IMR-90 (cell line): ENCODE measurements at regions not wholly inside any gene's neighbourhood (a gene's known extent, or its start where the extent isn't known, plus 50 kb on each side); places are given as distances from the start of the nearest gene placed in this dataset.

Experiments
- ATAC-seq: fragments of 200-7000 bp; cut with Tn5 transposase; 2 replicates; pipeline ENCODE4 v1.9.1; 2020; ENCODE audit warnings: low read depth, mild to moderate bottlenecking, moderate library complexity
- BruUV-seq: library from RNA; stranded (reverse); fragments of 400-500 nt; replicated peaks from 2 replicates; lab custom pipeline; 2021; lab: Mats Ljungman, UMichigan
- CTCF ChIA-PET: fragments of 300-600 bp; formaldehyde crosslinking; extraction: SDS; loops from one replicate; lab custom pipeline; 2021; ENCODE audit warnings: antibody characterized with exemption; lab: Yijun Ruan, JAX
- POLR2A ChIA-PET: fragments of 300-600 bp; sonication (Branson Sonifier 250); formaldehyde crosslinking; loops from one replicate; lab custom pipeline; 2022; ENCODE audit warnings: antibody characterized with exemption; ENCODE audit not compliant: unreplicated experiment; lab: Charles Lee
- DNase-seq: peaks from one replicate; pipeline ENCODE4 v3.0.0; 2013
- H2AFZ ChIP-seq: replicated peaks from 2 replicates; pipeline ENCODE3; 2013; ENCODE audit warnings: low read length, mild to moderate bottlenecking; ENCODE audit not compliant: poor library complexity
- H2AK5ac ChIP-seq: 2 replicates; pipeline ENCODE4 v1.6.1; 2013; ENCODE audit warnings: low read depth, low read length, inconsistent platforms
- H2AK9ac ChIP-seq: replicated peaks from 2 replicates; pipeline ENCODE3; 2013; ENCODE audit warnings: mild to moderate bottlenecking, low read depth, low read length, moderate library complexity; ENCODE audit not compliant: poor library complexity
- H2BK120ac ChIP-seq: 2 replicates; pipeline ENCODE4 v1.6.1; 2013; ENCODE audit warnings: low read depth, low read length, inconsistent platforms
- H2BK15ac ChIP-seq: 3 replicates; pipeline ENCODE4 v1.6.1; 2013; ENCODE audit warnings: low read depth, low read length, inconsistent platforms
- H2BK20ac ChIP-seq: 2 replicates; pipeline ENCODE4 v1.6.1; 2013; ENCODE audit warnings: low read depth, mild to moderate bottlenecking, inconsistent platforms, low read length, moderate library complexity
- H2BK5ac ChIP-seq: 2 replicates; pipeline ENCODE4 v1.6.1; 2013; ENCODE audit warnings: mild to moderate bottlenecking, low read depth, low read length, inconsistent platforms; ENCODE audit not compliant: poor library complexity, severe bottlenecking
- H3K14ac ChIP-seq: replicated peaks from 2 replicates; pipeline ENCODE4 v1.6.1; 2013; ENCODE audit warnings: low read depth, low read length, inconsistent platforms
- H3K18ac ChIP-seq: 2 replicates; pipeline ENCODE4 v1.6.1; 2013; ENCODE audit warnings: low read depth, low read length, control low read depth
- H3K23ac ChIP-seq: 2 replicates; pipeline ENCODE4 v1.6.1; 2013; ENCODE audit warnings: low read depth, low read length, inconsistent platforms
- H3K27ac ChIP-seq: 2 replicates; pipeline ENCODE4 v1.5.1; 2013; ENCODE audit warnings: mild to moderate bottlenecking, control low read depth, low read length; ENCODE audit not compliant: insufficient read depth
- H3K27me3 ChIP-seq: 2 replicates; pipeline ENCODE4 v1.6.1; 2013; ENCODE audit warnings: low read length; ENCODE audit not compliant: control insufficient read depth, insufficient read depth
- H3K36me3 ChIP-seq: 2 replicates; pipeline ENCODE4 v1.6.1; 2013; ENCODE audit warnings: low read length, mixed read lengths; ENCODE audit not compliant: control insufficient read depth, insufficient read depth
- H3K4ac ChIP-seq: 2 replicates; pipeline ENCODE4 v1.6.1; 2013; ENCODE audit warnings: low read depth, low read length, inconsistent platforms
- H3K4me1 ChIP-seq: 2 replicates; pipeline ENCODE4 v1.6.1; 2013; ENCODE audit warnings: low read length, mixed read lengths; ENCODE audit not compliant: control insufficient read depth, insufficient read depth
- H3K4me2 ChIP-seq: 2 replicates; pipeline ENCODE4 v1.6.1; 2013; ENCODE audit warnings: low read depth, mild to moderate bottlenecking, control low read depth, low read length, moderate library complexity
- H3K4me3 ChIP-seq: 2 replicates; pipeline ENCODE4 v1.5.1; 2013; ENCODE audit warnings: low read depth, mild to moderate bottlenecking, control low read depth, low read length, moderate library complexity; ENCODE audit not compliant: insufficient read depth
- H3K56ac ChIP-seq: 2 replicates; pipeline ENCODE4 v1.6.1; 2013; ENCODE audit warnings: low read length, inconsistent platforms; ENCODE audit not compliant: insufficient read depth; ENCODE audit errors: extremely low read depth
- H3K79me1 ChIP-seq, 2 experiments: 2 replicates each; pipeline ENCODE4 v1.6.1; 2013; ENCODE audit warnings: low read length in 2 of 2, inconsistent platforms in 1 of 2, low read depth in 1 of 2
- H3K9ac ChIP-seq: 2 replicates; pipeline ENCODE4 v1.6.1; 2013; ENCODE audit warnings: low read depth, low read length, control low read depth
- H3K9me1 ChIP-seq: 2 replicates; pipeline ENCODE4 v1.6.1; 2013; ENCODE audit warnings: low read length, inconsistent platforms; ENCODE audit not compliant: insufficient read depth
- H3K9me3 ChIP-seq: 2 replicates; pipeline ENCODE4 v1.6.1; 2013; ENCODE audit warnings: low read length; ENCODE audit not compliant: control insufficient read depth, insufficient read depth
- H4K20me1 ChIP-seq: 2 replicates; pipeline ENCODE4 v1.6.1; 2013; ENCODE audit warnings: low read length, inconsistent platforms; ENCODE audit not compliant: insufficient read depth
- H4K5ac ChIP-seq: 2 replicates; pipeline ENCODE4 v1.6.1; 2013; ENCODE audit warnings: mild to moderate bottlenecking, low read depth, low read length, control low read depth
- H4K8ac ChIP-seq, 2 experiments: 2 replicates each; pipeline ENCODE4 v1.6.1; 2013; ENCODE audit warnings: low read depth in 2 of 2, low read length in 2 of 2, control low read depth in 1 of 2, inconsistent platforms in 1 of 2
- H4K91ac ChIP-seq: 2 replicates; pipeline ENCODE4 v1.6.1; 2013; ENCODE audit warnings: low read depth, low read length, inconsistent platforms; ENCODE audit not compliant: insufficient read depth
- BHLHE40 ChIP-seq: fragments of 150-350 bp; IDR thresholded peaks from 2 replicates; pipeline ENCODE4 v1.6.1; 2016; ENCODE audit warnings: mild to moderate bottlenecking, low read depth, low read length
- CEBPB ChIP-seq: IDR thresholded peaks from 2 replicates; pipeline ENCODE4 v1.6.1; 2012; ENCODE audit warnings: low read depth, low read length, improper control_type of control experiment
- CHD1 ChIP-seq: IDR thresholded peaks from 2 replicates; pipeline ENCODE4 v1.6.1; 2012; ENCODE audit warnings: low read depth, low read length, improper control_type of control experiment
- CTCF ChIP-seq: conservative IDR thresholded peaks from 2 replicates; pipeline ENCODE4 v1.5.1; 2012; ENCODE audit warnings: mild to moderate bottlenecking, low read depth, low read length, improper control_type of control experiment
- ELK1 ChIP-seq: fragments of 150-350 bp; IDR thresholded peaks from 2 replicates; pipeline ENCODE4 v1.6.1; 2016; ENCODE audit warnings: low read depth, mild to moderate bottlenecking, low read length, moderate library complexity, borderline replicate concordance
- FOS ChIP-seq: fragments of 150-350 bp; IDR thresholded peaks from 2 replicates; pipeline ENCODE4 v1.6.1; 2016; ENCODE audit warnings: low read depth, low read length
- MAFK ChIP-seq: IDR thresholded peaks from 2 replicates; pipeline ENCODE4 v1.6.1; 2012; ENCODE audit warnings: low read depth, low read length, improper control_type of control experiment
- MAZ ChIP-seq: IDR thresholded peaks from 2 replicates; pipeline ENCODE4 v1.6.1; 2012; ENCODE audit warnings: low read depth, mild to moderate bottlenecking, low read length, improper control_type of control experiment, moderate library complexity, borderline replicate concordance
- MXI1 ChIP-seq: IDR thresholded peaks from 2 replicates; pipeline ENCODE4 v1.6.1; 2012; ENCODE audit warnings: low read depth, mild to moderate bottlenecking, low read length, moderate library complexity, borderline replicate concordance
- NFE2L2 ChIP-seq: fragments of 150-350 bp; IDR thresholded peaks from 2 replicates; pipeline ENCODE4 v1.6.1; 2016; ENCODE audit warnings: low read depth, mild to moderate bottlenecking, low read length
- POLR2A ChIP-seq: IDR thresholded peaks from 2 replicates; pipeline ENCODE4 v1.6.1; 2012; ENCODE audit warnings: mild to moderate bottlenecking, low read depth, low read length
- RAD21 ChIP-seq: IDR thresholded peaks from 2 replicates; pipeline ENCODE4 v1.6.1; 2012; ENCODE audit warnings: low read length, improper control_type of control experiment
- RCOR1 ChIP-seq: IDR thresholded peaks from 2 replicates; pipeline ENCODE4 v1.6.1; 2012; ENCODE audit warnings: mild to moderate bottlenecking, low read length, improper control_type of control experiment; ENCODE audit not compliant: insufficient replicate concordance
- RFX5 ChIP-seq: IDR thresholded peaks from 2 replicates; pipeline ENCODE4 v1.8.0; 2012; ENCODE audit warnings: low read depth, mild to moderate bottlenecking, low read length, moderate library complexity
- SMC3 ChIP-seq: fragments of 150-350 bp; IDR thresholded peaks from 2 replicates; pipeline ENCODE4 v1.6.1; 2016; ENCODE audit warnings: low read depth, mild to moderate bottlenecking, antibody characterized with exemption, low read length, moderate library complexity
- WGBS, 2 experiments: methylation state at CpG; one replicate each; pipeline versions ENCODE4 v1.1.5 to v1.1.7; 2013; ENCODE audit warnings: missing lambda C conversion rate in 2 of 2; ENCODE audit not compliant: insufficient read length in 1 of 2; ENCODE audit errors: extremely low coverage in 2 of 2; 5-methylcytosine and 5-hydroxymethylcytosine counted together
- dilution Hi-C: fragments of 300-500 bp; cut with HindIII; formaldehyde crosslinking; loops from one replicate; pipeline ENCODE4 v1.14.3; 2018; ENCODE audit warnings: low sequenced_read_pairs; ENCODE audit not compliant: unreplicated experiment
- in situ Hi-C: fragments of 300-500 bp; cut with MboI; formaldehyde crosslinking; loops from 3 replicates; pipeline ENCODE4 v1.14.3; 2019; ENCODE audit warnings: low sequenced_read_pairs, inconsistent platforms, mixed read lengths
- intact Hi-C: fragments of 100-400 bp; cut with micrococcal nuclease; formaldehyde crosslinking; loops from 2 replicates; pipeline ENCODE4 v1.10.0; 2022

- ChIA-PET CTCF (no interaction called here), POLR2A (no interaction called here)
- DNase-seq (no peak), ATAC-seq (no peak)
- intact Hi-C loops (no loop called here), in situ Hi-C loops (no loop called here), dilution Hi-C loops (no loop called here)
- H3K14ac ChIP-seq = no peak overlapping the region
- H3K27ac ChIP-seq = no peak overlapping the region
- no peaks in the 10 kb centered on the region for H4K20me1 ChIP-seq
- H3K9ac ChIP-seq = no peak overlapping the region
- H2BK120ac ChIP-seq = no peak overlapping the region
- H3K27me3 ChIP-seq = no peaks in the 10 kb centered on the region; the same call in 1 of the 2 replicates
- peaks cover 9% of the 10 kb centered on the region for H3K4me1 ChIP-seq
- no CpG with 5 or more reads among the region's 1 CpG for WGBS, 2 experiments
- no peak overlapping the region for H2AK5ac ChIP-seq
- no peak overlapping the region for H3K4me2 ChIP-seq
- no peak for TF ChIP-seq CTCF
- TF ChIP-seq NFE2L2 = no peak
- TF ChIP-seq MXI1 = no peak
- no peak for TF ChIP-seq RAD21
- TF ChIP-seq ELK1 = no peak
- TF ChIP-seq MAFK = no peak
- no peak for TF ChIP-seq BHLHE40
- TF ChIP-seq CHD1 = no peak
- TF ChIP-seq CEBPB = no peak
- no peak for TF ChIP-seq RCOR1
- TF ChIP-seq FOS = no peak
- TF ChIP-seq SMC3 = no peak
- TF ChIP-seq RFX5 = no peak
- TF ChIP-seq POLR2A = no peak
- no peak for TF ChIP-seq MAZ
- BruUV-seq = no TSS peak
- no peak overlapping the region for H3K56ac ChIP-seq
- no peak overlapping the region for H4K8ac ChIP-seq
- H3K18ac ChIP-seq = no peak overlapping the region
- H3K4me3 ChIP-seq = no peak overlapping the region
- no peak overlapping the region for H3K4ac ChIP-seq
- no peak overlapping the region for H3K23ac ChIP-seq
- no peak overlapping the region for H2BK20ac ChIP-seq
- no peaks in the 10 kb centered on the region for H3K36me3 ChIP-seq
- no peak overlapping the region for H2AK9ac ChIP-seq
- no peak overlapping the region for H2BK15ac ChIP-seq
- H3K9me1 ChIP-seq = no peaks in the 10 kb centered on the region; the same call in 1 of the 2 replicates
- H2BK5ac ChIP-seq = no peak overlapping the region
- H4K5ac ChIP-seq = no peak overlapping the region
- no peaks in the 10 kb centered on the region; the same call in 1 of the 2 replicates for H3K9me3 ChIP-seq
- no peak overlapping the region for H4K91ac ChIP-seq
- no peak overlapping the region for H2AFZ ChIP-seq
- H3K79me1 ChIP-seq = no peaks in the 10 kb centered on the region
These were observed 90.5 kb upstream of the ZNF32 start for GRCh38 chr10:43739161-43739560.
